SK-N-SH treated with all-trans-retinoic acid at 6 μM for 48 hours (cell line): ENCODE measurements at regions not wholly inside any gene's neighbourhood (a gene's known extent, or its start where the extent isn't known, plus 50 kb on each side); places are given as distances from the start of the nearest gene placed in this dataset.

Experiments
- OSR1 ChIP-seq: fragments of 250-450 bp; sonication (Bioruptor Pico); IDR thresholded peaks from 2 replicates; pipeline ENCODE4 v1.8.0; 2022; ENCODE audit warnings: moderate library complexity, mild to moderate bottlenecking, inconsistent platforms
- PATZ1 ChIP-seq: fragments of 250-450 bp; sonication (Bioruptor Pico); IDR thresholded peaks from 2 replicates; pipeline ENCODE4 v1.8.0; 2020; ENCODE audit warnings: mild to moderate bottlenecking, moderate library complexity, borderline replicate concordance
- ZFP3 ChIP-seq: fragments of 250-450 bp; sonication (Bioruptor Pico); IDR thresholded peaks from 2 replicates; pipeline ENCODE4 v1.5.0; 2020; ENCODE audit warnings: mild to moderate bottlenecking, moderate library complexity
- ZFP30 ChIP-seq: fragments of 450-650 bp; formaldehyde crosslinking; IDR thresholded peaks from 2 replicates; pipeline ENCODE4 v1.5.0; 2022; ENCODE audit warnings: mild to moderate bottlenecking, moderate library complexity
- ZNF8 ChIP-seq: fragments of 450-650 bp; formaldehyde crosslinking; IDR thresholded peaks from 2 replicates; pipeline ENCODE4 v1.5.0; 2020; ENCODE audit warnings: mild to moderate bottlenecking, moderate library complexity

- TF ChIP-seq PATZ1 (CRISPR knock-in tag) (no peak), ZNF8 (no peak), ZFP30 (no peak), OSR1 (no peak), ZFP3 (CRISPR knock-in tag) (no peak)
Observed at GRCh38 chr6:23199541-23199940, 630.2 kb downstream of the HDGFL1 start.
